ENCODE measurements at regions not wholly inside any gene's neighbourhood (a gene's known extent, or its start where the extent isn't known, plus 50 kb on each side); places are given as distances from the start of the nearest gene placed in this dataset.
"Not testable (repeated sequence)": the region's sequence is repeated elsewhere in the genome, so short reads cannot be mapped to it uniquely, and the experiment has no call there.

DNA sequence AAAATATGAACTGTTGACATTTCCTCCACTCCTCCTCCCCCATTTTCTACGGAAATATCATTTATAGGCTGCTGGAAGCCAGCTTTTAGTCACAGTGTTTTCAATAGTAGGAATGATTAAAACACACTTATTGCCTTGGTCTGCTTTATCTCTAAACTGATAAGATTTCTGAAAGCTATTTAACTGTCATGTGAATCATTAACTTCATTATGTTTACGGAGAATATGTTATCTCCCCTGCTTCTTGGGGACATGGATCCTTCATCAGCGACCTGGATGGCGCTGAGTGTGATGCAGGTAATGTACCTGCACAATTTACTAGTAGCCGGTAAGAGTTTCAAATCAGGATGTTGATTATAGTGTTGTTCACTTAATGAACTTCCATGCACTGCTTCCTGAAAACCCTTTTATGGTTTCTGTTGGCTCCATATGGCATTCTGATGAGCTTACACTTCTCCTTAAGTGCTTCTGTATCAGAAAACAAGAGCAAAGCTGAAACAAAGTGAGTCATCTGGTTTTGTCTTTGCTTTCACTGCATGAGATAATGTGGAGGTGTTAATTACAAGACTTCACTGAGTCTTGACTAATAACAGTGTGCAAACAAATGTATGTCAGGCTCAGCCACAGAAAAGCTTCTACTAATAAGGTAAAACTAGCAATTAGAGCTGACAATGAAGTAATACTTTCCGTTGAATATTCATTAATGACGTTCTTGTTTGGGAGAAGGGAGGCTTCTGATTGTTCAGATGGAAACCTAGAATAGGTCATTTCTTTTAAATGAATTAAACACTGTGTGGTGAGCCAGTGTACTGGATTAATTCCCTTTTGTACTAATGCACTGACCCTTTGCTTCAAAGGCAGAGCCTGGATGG, 162.4 kb upstream of the ZNF608 start:
- no peak for DNase-seq (ENCODE audit: low spot score in 2 of 2)
- Histone ChIP-seq H3K4me3 (no peak overlapping the region), H3K9me3 (no peaks in the 10 kb centered on the region), H3K4me1 (peaks cover 28% of the 10 kb centered on the region), H3K36me3 (no peaks in the 10 kb centered on the region), H3K27me3 (no peaks in the 10 kb centered on the region), H3K27ac (no peak overlapping the region)
- TF ChIP-seq, protein P1, sequence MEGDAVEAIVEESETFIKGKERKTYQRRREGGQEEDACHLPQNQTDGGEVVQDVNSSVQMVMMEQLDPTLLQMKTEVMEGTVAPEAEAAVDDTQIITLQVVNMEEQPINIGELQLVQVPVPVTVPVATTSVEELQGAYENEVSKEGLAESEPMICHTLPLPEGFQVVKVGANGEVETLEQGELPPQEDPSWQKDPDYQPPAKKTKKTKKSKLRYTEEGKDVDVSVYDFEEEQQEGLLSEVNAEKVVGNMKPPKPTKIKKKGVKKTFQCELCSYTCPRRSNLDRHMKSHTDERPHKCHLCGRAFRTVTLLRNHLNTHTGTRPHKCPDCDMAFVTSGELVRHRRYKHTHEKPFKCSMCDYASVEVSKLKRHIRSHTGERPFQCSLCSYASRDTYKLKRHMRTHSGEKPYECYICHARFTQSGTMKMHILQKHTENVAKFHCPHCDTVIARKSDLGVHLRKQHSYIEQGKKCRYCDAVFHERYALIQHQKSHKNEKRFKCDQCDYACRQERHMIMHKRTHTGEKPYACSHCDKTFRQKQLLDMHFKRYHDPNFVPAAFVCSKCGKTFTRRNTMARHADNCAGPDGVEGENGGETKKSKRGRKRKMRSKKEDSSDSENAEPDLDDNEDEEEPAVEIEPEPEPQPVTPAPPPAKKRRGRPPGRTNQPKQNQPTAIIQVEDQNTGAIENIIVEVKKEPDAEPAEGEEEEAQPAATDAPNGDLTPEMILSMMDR (IDR thresholded peaks at IDR 0.05) = no peak
- TF ChIP-seq EP300 (IDR thresholded peaks at IDR 0.05) = no peak
- TF ChIP-seq POLR2AphosphoS5 (IDR thresholded peaks at IDR 0.05) = no peak
- TF ChIP-seq POLR2A (IDR thresholded peaks at IDR 0.05) = no peak
- 63% methylated on average over 7 of the region's 7 CpGs for WGBS

DNA sequence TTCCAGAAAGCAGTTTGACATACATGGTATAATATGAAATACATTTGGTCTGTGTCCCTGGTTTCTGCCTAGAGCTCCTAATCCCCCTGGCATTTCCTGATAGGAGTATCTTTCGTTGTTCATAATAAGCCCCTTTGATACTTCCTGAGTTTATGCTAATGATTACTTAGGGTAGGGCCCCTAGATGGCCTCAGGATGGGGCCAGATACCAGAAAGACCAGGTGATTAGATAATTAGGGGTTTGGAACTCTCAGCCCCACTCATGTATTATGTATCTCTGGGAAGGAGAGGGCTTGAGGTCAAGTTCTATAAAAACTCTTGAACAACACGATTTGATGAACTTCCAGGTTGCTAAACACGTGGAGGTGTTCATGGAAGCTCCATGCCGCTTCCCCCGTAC, 163.3 kb upstream of the ZNF608 start:
- no peak for DNase-seq (ENCODE audit: low spot score in 2 of 2)
- no peaks in the 10 kb centered on the region for H3K27me3 ChIP-seq
- no peaks in the 10 kb centered on the region for H3K36me3 ChIP-seq
- WGBS = 88% methylated on average over 5 of the region's 5 CpGs
- no peak overlapping the region for H3K4me3 ChIP-seq
- no peaks in the 10 kb centered on the region for H3K9me3 ChIP-seq
- no peak for TF ChIP-seq EP300 (IDR thresholded peaks at IDR 0.05)
- TF ChIP-seq, protein P1 (IDR thresholded peaks at IDR 0.05) = no peak
- no peak for TF ChIP-seq POLR2A (IDR thresholded peaks at IDR 0.05)
- no peak for TF ChIP-seq POLR2AphosphoS5 (IDR thresholded peaks at IDR 0.05)
- peaks cover 28% of the 10 kb centered on the region for H3K4me1 ChIP-seq
- no peak overlapping the region for H3K27ac ChIP-seq

DNA sequence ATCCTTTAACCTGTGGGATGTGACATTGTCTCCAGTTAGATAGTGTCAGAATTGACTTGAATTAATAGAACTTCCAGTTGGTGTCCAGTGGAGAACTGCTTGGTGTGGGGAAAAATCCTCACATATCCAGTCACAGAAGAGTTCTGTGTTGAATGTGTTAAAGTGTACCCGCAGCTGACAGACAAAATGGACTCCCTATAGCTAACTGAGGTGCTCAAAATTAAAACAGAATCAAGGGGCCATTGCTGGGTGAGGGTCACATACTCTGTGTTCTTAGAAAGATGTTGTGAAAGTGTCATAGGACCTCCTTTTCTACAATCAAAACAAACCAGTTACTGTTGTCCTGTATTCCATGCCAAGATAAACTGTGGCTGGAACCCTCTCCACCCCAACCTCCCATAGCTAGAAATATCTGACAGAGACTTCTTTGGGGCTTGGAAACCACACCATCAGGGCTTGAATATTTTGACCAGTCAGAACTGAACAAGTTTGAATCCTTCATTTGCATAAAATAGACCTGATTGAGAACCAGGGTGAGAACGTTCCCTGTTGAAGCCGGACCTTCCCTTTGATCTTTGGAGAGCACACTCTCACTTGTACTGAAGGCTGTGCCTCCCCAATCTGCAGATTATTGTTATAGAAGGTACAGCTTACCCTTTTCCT, 164.0 kb upstream of the ZNF608 start:
- H3K9me3 ChIP-seq = no peaks in the 10 kb centered on the region
- peaks cover 28% of the 10 kb centered on the region for H3K4me1 ChIP-seq
- H3K36me3 ChIP-seq = no peaks in the 10 kb centered on the region
- no peak overlapping the region for H3K4me3 ChIP-seq
- 85% methylated on average over 3 of the region's 3 CpGs for WGBS
- TF ChIP-seq, protein P1 (IDR thresholded peaks at IDR 0.05) = no peak
- no peak for TF ChIP-seq EP300 (IDR thresholded peaks at IDR 0.05)
- H3K27ac ChIP-seq = no peak overlapping the region
- no peak for DNase-seq (ENCODE audit: low spot score in 2 of 2)
- no peaks in the 10 kb centered on the region for H3K27me3 ChIP-seq

DNA sequence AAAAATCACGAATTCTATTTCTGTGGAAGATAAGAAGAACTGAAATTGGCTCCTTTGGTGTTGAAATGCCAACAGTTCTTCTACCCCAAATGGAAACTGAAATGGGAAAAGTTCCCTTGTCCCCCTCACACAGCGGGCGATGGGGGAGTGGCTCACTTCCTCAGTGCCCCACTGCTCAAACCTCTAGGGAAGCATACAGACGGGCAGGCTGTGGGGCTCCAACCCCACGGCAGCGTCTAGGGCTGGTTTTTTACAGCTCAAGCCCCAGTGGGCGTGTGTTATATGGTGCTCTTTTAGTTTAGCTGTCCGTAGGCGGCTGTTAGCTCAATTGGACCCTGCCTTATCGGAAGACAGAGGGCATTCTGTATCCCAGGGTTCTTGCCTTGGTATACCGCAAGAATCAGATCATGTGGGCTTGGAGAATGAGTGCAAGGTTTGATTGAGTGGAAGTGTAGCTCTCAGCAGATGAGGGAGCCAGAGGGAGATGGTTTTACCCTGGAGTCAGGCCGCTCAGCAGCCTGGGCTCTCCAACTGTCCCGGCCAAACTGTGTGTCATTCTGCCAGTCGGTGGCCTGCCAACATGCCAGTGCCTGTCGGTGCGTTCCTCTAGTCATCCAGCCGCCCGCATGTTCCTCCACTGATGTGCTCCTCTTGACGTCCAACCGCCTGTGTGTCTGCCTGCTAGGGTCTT, 166.3 kb upstream of the ZNF608 start:
- Histone ChIP-seq H3K27me3 (no peaks in the 10 kb centered on the region), H3K4me1 (peaks cover 9% of the 10 kb centered on the region), H3K27ac (no peak overlapping the region), H3K9me3 (no peaks in the 10 kb centered on the region), H3K4me3 (no peak overlapping the region), H3K36me3 (no peaks in the 10 kb centered on the region)
- TF ChIP-seq EP300 (IDR thresholded peaks at IDR 0.05) = no peak
- TF ChIP-seq POLR2A (IDR thresholded peaks at IDR 0.05) = no peak
- TF ChIP-seq, protein P1 (IDR thresholded peaks at IDR 0.05) = no peak
- TF ChIP-seq POLR2AphosphoS5 (IDR thresholded peaks at IDR 0.05) = no peak
- WGBS = 96% methylated on average over 14 of the region's 20 CpGs
- DNase-seq (ENCODE audit: low spot score in 2 of 2) = no peak

DNA sequence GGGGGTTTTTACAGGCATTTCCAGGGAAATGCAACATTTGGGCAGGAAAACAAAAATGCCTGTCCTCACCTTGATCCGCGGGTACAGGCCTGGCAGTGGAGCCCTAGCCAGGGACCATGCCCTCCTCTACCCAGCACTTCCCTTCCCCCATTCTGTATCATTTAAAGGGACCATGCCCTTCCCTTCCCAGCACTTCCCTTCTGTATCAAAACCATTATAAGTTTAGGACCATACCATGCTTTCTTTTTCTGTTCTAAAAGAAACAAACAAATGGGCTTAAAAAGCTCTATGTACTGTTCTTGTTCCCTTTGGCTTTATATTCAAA, 166.9 kb upstream of the ZNF608 start:
- 90% methylated on average over 2 of the region's 2 CpGs for WGBS
- H3K27ac ChIP-seq = no peak overlapping the region
- no peak for DNase-seq (ENCODE audit: low spot score in 2 of 2)

DNA sequence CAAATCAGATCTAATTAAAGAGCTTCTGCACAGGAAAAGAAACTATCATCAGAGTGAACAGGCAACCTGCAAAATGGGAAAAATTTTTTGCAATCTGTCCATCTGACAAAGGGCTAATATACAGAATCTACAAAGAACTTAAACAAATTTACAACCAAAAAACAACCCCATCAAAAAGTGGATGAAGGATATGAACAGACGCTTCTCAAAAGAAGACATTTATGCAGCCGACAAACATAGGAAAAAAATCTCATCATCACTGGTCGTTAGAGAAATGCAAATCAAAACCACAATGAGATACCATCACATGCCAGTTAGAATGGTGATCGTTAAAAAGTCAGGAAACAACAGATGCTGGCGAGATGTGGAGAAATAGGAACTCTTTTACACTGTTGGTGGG, 169.9 kb upstream of the ZNF608 start:
- not testable (repeated sequence) for H3K4me1 ChIP-seq; H3K36me3 ChIP-seq; H3K4me3 ChIP-seq; H3K27ac ChIP-seq; H3K27me3 ChIP-seq; H3K9me3 ChIP-seq; DNase-seq (ENCODE audit: low spot score in 2 of 2)
- 51% methylated on average over 5 of the region's 5 CpGs for WGBS

More for the DNA sequence above, 166.9 kb upstream of the ZNF608 start:
- Histone ChIP-seq H3K9me3 (no peaks in the 10 kb centered on the region), H3K27me3 (no peaks in the 10 kb centered on the region), H3K4me1 (peaks cover 6% of the 10 kb centered on the region), H3K36me3 (no peaks in the 10 kb centered on the region), H3K4me3 (no peak overlapping the region)
- no peak for TF ChIP-seq POLR2A (IDR thresholded peaks at IDR 0.05)

Data from suprapubic skin (tissue), 4 donors.